HG03159 (cell line): ENCODE measurements at regions not wholly inside any gene's neighbourhood (a gene's known extent, or its start where the extent isn't known, plus 50 kb on each side); places are given as distances from the start of the nearest gene placed in this dataset.

Experiments
- ATAC-seq: cut with Tn5 transposase; IDR thresholded peaks from one replicate; pipeline ENCODE4 v1.9.1; 2021; ENCODE audit warnings: mild to moderate bottlenecking, moderate library complexity; ENCODE audit not compliant: unreplicated experiment

GRCh38 chr5:97834561-97834960, 651.5 kb upstream of the RIOK2 start:
- no peak for ATAC-seq

- no peak for ATAC-seq
Measured at GRCh38 chr5:97835112-97835511, 652.1 kb upstream of the RIOK2 start.

DNA sequence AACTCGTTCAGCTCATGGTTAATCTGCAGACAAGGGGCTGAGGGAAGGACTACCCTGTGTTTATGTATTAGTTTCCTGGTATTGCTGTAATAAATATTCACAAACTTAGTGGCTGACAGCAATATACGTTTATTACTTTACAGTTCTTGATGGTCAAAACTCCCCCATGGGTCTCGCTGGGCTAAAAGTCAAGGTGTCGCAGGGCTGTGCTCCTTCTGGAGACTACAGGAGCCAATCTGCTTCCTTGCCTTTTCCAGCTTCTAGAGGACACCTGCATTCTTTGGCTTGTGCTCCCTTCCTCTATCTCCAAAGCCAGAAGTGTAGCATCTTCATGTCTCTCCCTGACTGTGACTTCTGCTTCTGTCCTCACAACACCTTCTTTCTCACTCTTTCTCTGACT, 653.8 kb upstream of the RIOK2 start:
- no peak for ATAC-seq

- peak; percentile 98 for ATAC-seq
Measured at GRCh38 chr5:97838214-97838613, 655.2 kb upstream of the RIOK2 start.

- no peak for ATAC-seq
Measured at GRCh38 chr5:97839341-97840086, 656.5 kb upstream of the RIOK2 start.

DNA sequence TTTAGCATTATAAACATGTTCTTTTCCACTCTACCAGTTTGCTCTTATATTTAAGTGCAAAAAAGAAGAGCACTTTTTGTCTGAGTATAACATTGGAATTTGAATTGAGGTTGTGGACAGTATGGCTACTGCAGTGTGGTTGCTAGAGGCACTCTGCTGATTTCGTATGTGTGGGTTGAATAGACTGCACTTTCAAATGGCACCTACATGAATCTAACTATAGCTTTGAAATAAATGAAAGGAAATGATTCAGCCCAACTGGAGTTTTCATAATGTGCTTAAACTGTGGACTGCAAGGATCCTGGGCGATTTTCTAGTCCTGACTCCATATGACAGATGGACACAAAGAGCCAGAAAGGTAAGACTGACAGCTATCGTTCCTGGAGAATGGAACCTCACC, 657.6 kb upstream of the RIOK2 start:
- ATAC-seq = no peak

GRCh38 chr5:97842687-97843086, 659.6 kb upstream of the RIOK2 start:
- ATAC-seq = no peak

- ATAC-seq = no peak
Measured at GRCh38 chr5:97844797-97845196, 661.8 kb upstream of the RIOK2 start.

DNA sequence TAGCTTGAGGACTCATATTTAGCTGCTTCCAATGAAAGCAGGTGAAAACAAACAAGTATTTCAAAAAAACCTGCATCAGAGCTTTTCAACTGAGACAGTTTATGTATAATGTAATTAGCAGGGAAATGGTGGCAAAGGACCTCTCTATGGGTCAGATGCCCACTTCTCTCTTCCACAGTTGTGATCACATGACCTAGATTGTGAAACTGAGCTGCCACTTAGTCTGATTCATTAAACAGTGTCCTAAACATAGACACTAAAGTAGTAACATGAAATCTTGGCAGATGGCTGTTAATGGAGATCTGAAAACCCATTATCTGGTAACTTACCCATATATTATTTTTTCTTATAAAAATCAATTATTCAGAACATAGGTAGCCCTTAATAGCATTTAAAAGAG, 663.6 kb upstream of the RIOK2 start:
- ATAC-seq = no peak

DNA sequence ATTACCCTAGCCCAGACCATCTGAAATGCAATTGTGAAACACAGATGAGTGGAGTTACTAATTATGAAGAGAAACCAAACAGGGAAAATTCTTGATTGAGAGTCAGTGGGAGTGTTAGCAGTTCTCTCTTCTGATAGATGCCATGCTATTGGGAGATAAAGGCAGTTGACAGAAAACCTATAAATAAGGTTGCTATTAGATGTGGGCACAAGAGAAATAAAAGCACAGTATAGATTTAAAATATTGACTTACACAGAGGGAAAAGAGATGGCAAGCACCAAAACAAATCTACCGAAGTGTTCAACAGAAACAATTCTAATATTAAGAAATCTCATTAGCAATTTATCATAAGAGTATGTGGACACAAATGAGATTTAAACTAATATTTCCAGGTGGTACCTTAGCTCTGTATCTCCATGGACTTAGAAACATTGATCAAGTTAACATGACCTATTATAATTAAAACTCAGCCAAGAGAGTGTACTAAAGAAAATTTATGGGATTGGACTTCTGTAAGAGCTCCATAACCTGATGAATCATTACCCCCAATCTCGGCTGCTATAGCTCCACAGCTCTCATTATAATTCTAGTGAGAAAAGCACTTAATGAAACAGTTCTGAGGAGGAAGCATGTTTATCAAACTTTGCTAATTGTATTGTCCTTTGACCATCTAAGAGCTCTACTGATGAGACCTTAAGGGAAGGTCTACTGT, 665.0 kb upstream of the RIOK2 start:
- ATAC-seq = no peak

- no peak for ATAC-seq
Measured at GRCh38 chr5:97851036-97851435, 668.0 kb upstream of the RIOK2 start.

- ATAC-seq = no peak
Measured at GRCh38 chr5:97854871-97855762, 672.1 kb upstream of the RIOK2 start.

DNA sequence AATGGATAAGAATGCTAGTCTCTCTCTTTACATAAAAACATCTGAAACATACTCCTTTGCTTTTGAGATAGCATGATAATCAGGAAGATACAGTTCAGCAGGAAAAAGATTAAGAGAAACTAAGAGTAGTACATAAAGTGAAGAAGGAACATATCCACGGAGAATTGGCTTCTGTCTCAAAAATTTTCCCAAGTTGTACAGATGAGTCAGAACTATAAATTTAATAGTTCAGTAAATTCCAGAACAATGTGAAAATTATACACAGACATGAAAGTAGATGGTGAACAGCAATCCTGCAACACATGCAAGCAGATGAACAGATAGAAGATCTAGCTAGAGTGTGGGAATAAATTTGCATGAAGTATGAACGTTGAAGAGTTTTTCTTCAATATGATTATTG, 691.4 kb upstream of the RIOK2 start:
- no peak for ATAC-seq

DNA sequence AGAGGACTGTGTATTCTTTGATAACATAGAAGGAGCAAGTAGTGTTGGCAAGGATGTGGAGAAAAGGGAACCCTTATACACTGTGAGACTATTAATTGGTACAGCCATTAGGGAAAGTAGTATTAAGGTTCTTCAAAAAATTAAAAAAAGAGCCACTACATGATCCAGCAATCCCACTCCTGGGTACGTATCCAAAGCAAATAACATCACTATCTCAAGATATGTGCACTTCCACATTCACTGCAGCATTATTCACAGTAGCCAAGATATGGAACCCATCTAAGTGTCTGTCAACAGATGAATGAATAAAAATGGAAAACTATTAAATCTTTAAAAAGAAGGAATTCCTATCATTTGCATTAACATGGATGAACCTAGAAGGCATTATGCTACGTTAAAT, 693.2 kb upstream of the RIOK2 start:
- ATAC-seq = no peak

GRCh38 chr5:97877588-97877987, 694.5 kb upstream of the RIOK2 start:
- ATAC-seq = no peak

- ATAC-seq = peak; percentile 90
Measured at GRCh38 chr5:97888439-97888838, 705.4 kb upstream of the RIOK2 start.

DNA sequence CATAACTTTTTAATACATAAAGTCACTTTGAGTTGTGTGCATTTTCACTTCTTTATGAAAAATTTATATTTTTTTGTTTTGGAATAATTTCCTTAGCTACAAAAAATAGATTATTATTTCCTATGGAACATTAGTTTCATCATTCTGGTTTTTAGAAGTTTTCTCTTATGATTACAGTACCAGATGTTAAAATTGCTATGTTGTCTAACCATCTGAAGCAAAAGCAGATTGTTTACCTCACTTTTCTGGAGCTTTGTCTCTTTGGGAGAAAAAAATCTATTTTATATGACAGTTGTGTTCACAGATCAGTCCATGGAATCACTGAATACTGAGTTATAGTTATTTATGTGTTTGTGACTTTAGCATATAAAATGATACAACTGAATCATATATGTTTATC, 708.9 kb upstream of the RIOK2 start:
- no peak for ATAC-seq

DNA sequence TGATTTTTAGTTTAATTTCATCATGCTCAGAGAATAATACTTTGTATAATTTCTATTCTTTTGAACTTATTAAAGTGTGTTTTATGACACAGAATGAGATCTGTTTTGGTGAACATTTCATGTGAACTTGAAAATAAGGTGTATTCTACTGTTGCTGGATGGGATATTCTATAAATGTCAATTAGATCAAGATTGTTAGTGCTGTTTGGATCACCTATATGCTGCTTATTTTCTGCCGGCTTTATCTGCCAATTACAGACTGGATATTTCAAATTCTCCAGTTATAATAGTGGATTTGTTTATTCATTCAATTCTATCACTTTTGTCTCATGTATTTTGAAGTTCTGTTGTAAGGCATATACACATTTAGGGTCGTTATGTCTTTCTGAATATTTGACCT, 720.7 kb upstream of the RIOK2 start:
- ATAC-seq = no peak

- no peak for ATAC-seq
Measured at GRCh38 chr5:97906135-97906534, 723.1 kb upstream of the RIOK2 start.

DNA sequence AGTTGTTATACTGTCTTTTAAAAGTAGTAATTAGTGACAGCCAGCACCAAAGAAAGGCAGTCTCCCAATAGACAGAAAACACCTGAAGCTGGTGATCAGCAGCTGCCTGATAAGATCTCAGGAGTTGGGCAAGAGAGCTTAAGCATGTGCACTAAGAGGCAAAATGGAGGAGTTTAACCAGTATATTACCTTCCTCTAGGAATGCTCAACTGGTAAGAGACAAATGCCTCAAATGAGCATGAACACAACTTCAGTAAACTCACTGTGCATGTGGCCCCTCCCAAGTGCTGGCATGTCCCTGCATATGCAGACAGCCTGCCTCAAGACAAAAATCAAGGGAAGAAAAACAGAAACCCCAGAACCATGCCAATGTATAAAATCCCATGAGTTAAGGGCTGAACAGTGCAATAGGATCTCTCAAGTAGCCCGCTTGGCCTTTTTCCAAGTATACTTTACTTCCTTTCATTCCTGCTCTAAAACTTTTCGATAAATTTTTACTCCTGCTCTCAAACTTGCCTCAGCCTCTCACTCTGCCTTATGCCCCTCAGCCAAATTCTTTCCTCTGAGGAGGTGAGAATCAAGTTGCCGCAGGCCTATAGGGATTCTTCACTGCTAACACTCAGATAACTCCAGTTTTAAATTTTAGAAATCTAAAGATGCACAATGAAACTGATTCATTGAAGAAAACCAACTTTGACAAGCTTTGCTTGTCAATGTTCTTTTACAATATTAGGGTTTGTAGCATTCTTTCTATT, 724.8 kb upstream of the RIOK2 start:
- no peak for ATAC-seq

DNA sequence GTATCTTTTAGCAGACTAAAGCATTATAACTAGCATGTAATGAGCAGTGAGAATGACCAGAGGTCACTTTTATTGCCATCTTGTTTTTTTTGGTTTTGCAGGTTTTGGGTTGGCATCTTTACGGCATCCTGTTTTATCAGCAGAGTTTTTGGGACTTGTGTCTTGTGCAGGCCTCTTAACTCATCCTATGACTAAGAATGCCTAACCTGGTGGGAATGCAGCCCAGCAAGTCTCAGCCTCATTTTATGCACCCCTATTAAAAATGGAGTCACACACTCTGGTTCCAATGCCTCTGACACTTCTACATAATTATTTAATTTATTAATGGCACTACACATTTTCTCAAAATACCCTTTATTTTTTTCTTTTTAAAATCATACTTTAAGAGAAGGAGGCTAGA, 726.5 kb upstream of the RIOK2 start:
- ATAC-seq = no peak
